GM21529 (cell line): ENCODE measurements at regions not wholly inside any gene's neighbourhood (a gene's known extent, or its start where the extent isn't known, plus 50 kb on each side); places are given as distances from the start of the nearest gene placed in this dataset.

Experiments
- ATAC-seq: cut with Tn5 transposase; IDR thresholded peaks from one replicate; pipeline ENCODE4 v1.9.1; 2021; ENCODE audit not compliant: unreplicated experiment

- ATAC-seq, result no peak
Measured at GRCh38 chr1:200319148-200319547, 90.7 kb downstream of the ZNF281 start.

GRCh38 chr1:200317236-200317635, 92.6 kb downstream of the ZNF281 start:
- no peak for ATAC-seq

- no peak for ATAC-seq
Measured at GRCh38 chr1:200316148-200316803, 93.6 kb downstream of the ZNF281 start.

GRCh38 chr1:200314085-200314750, 95.6 kb downstream of the ZNF281 start:
- no peak for ATAC-seq

GRCh38 chr1:200311256-200311655, 98.6 kb downstream of the ZNF281 start:
- no peak for ATAC-seq

- ATAC-seq, result no peak
Measured at GRCh38 chr1:200310824-200311223, 99.0 kb downstream of the ZNF281 start.

- no peak for ATAC-seq
Measured at GRCh38 chr1:200307755-200308066, 102.1 kb downstream of the ZNF281 start.

- ATAC-seq, result peak; percentile 58
Measured at GRCh38 chr1:200306944-200307754, 102.7 kb downstream of the ZNF281 start.

GRCh38 chr1:200305806-200306205, 104.0 kb downstream of the ZNF281 start:
- ATAC-seq, result peak; percentile 31

- no peak for ATAC-seq
Measured at GRCh38 chr1:200304171-200304570, 105.7 kb downstream of the ZNF281 start.

GRCh38 chr1:200302921-200303290, 106.9 kb downstream of the ZNF281 start:
- ATAC-seq, result peak; percentile 5

GRCh38 chr1:200302192-200302920, 107.5 kb downstream of the ZNF281 start:
- ATAC-seq, result peak; percentile 60

- no peak for ATAC-seq
Measured at GRCh38 chr1:200301152-200301551, 108.7 kb downstream of the ZNF281 start.

- ATAC-seq, result no peak
Measured at GRCh38 chr1:200299571-200299970, 110.3 kb downstream of the ZNF281 start.

GRCh38 chr1:200298242-200298641, 111.6 kb downstream of the ZNF281 start:
- ATAC-seq, result no peak

- ATAC-seq, result no peak
Measured at GRCh38 chr1:200296091-200296661, 113.7 kb downstream of the ZNF281 start.

GRCh38 chr1:200294241-200294640, 115.6 kb downstream of the ZNF281 start:
- no peak for ATAC-seq

GRCh38 chr1:200292699-200293098, 117.1 kb downstream of the ZNF281 start:
- no peak for ATAC-seq

- ATAC-seq, result no peak
Measured at GRCh38 chr1:200291106-200291505, 118.7 kb downstream of the ZNF281 start.

GRCh38 chr1:200290010-200290685, 119.7 kb downstream of the ZNF281 start:
- no peak for ATAC-seq

- no peak for ATAC-seq
Measured at GRCh38 chr1:200288226-200288625, 121.6 kb downstream of the ZNF281 start.
